Upper lobe of right lung (tissue), 1 donor: ENCODE measurements at regions not wholly inside any gene's neighbourhood (a gene's known extent, or its start where the extent isn't known, plus 50 kb on each side); places are given as distances from the start of the nearest gene placed in this dataset.
"Not testable (repeated sequence)": the region's sequence is repeated elsewhere in the genome, so short reads cannot be mapped to it uniquely, and the experiment has no call there.

Experiments
- ATAC-seq: fragments of 200-7000 bp; cut with Tn5 transposase; one replicate; pipeline ENCODE4 v1.9.1; 2020; ENCODE audit warnings: mild to moderate bottlenecking, moderate library complexity
- DNase-seq: peaks from one replicate; pipeline ENCODE4 v3.0.0-alpha.2; 2020
- H3K27ac ChIP-seq: fragments of 200-600 bp; one replicate; pipeline ENCODE4 v1.8.0; 2022
- H3K27me3 ChIP-seq: fragments of 200-600 bp; one replicate; pipeline ENCODE4 v1.8.0; 2022; ENCODE audit warnings: mild to moderate bottlenecking
- H3K36me3 ChIP-seq: fragments of 200-600 bp; one replicate; pipeline ENCODE4 v1.8.0; 2022
- H3K4me1 ChIP-seq: fragments of 200-600 bp; one replicate; pipeline ENCODE4 v1.8.0; 2022
- H3K4me3 ChIP-seq: fragments of 200-600 bp; one replicate; pipeline ENCODE4 v1.8.0; 2022; ENCODE audit warnings: mild to moderate bottlenecking
- H3K9me3 ChIP-seq: fragments of 200-600 bp; one replicate; pipeline ENCODE4 v1.8.0; 2022
- CTCF ChIP-seq: fragments of 200-600 bp; IDR thresholded peaks from one replicate; pipeline ENCODE4 v1.8.0; 2022; ENCODE audit warnings: antibody characterized with exemption
- intact Hi-C: fragments of 100-400 bp; cut with DNase I; formaldehyde crosslinking; loops from one replicate; pipeline ENCODE4 v1.11.0; 2022
- donor health status: DM: no; HTN: yes; CAD: no; lungs with severe emphysema.

DNA sequence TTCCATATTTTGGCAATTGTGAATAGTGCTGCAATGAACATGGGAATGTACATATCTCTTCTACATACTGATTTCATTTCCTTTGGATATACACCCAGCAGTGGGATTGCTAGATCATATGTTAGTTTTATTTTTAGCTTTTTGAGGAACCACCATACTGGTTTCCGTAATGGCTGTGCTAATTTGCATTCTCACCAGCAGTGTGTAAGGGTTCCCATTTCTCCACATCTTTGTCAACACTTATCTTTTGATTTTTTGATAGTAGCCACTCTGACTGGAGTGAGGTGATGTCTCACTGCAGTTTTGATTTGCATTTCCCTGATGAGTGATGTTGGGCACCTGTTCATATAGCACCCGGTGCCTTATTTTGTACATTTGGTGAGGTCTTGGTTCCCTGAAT, 519.6 kb downstream of the REEP3 start:
- Histone ChIP-seq H3K9me3 (no peaks in the 10 kb centered on the region), H3K4me1 (peaks cover 4% of the 10 kb centered on the region), H3K27ac (no peak overlapping the region), H3K4me3 (peak overlapping the region; percentile 34), H3K36me3 (no peaks in the 10 kb centered on the region), H3K27me3 (peaks cover 11% of the 10 kb centered on the region)
- intact Hi-C loops: no loop called here
- TF ChIP-seq CTCF: no peak
- ATAC-seq (peak; percentile 9), DNase-seq (no peak)

DNA sequence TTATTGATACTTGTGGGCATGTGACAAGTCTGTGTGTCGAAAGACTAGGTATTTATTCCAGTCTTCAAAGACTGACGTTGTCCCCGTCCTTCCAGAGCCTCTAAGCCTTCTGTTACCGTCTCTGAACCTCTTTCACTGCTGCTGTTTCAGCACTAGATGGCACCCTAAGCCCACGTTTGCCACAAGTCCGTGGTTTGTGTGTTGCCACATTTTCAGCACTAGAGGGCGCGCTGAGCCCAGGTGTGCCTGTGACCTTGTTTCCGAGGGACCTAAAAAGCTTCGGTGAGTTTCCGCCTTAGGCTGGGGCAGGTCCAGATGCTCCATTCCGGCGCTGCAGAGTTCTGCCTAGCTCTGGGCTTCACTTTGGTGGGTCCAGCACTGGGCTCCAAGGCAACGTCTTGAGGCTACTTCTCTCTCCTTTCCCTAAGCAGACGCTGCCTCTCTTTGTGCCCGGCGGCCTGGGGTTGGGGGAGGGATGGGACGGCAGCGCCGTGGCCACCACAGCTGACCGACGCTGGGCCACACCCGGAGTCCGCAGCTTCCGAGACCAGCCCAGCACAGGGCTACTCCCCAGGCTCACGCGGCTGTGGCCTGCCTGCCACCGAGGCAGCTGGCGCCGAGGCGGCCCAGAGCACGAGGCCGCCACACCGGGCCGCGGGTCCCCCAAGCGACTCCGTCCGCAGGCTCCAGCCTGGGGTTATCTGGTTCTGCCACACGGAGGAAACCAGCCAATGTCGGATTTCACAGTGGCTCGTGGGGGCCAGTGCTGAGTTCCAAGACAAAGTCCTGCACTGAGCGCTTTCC, 520.2 kb downstream of the REEP3 start:
- Histone ChIP-seq H3K4me3 (peak overlapping the region; percentile 34), H3K9me3 (no peaks in the 10 kb centered on the region), H3K27ac (no peak overlapping the region), H3K36me3 (no peaks in the 10 kb centered on the region), H3K4me1 (peaks cover 4% of the 10 kb centered on the region), H3K27me3 (peaks cover 11% of the 10 kb centered on the region)
- TF ChIP-seq CTCF: peak; percentile 96
- intact Hi-C loops: no loop called here
- DNase-seq (peak; percentile 84), ATAC-seq (peak; percentile 98)

- H3K27me3 ChIP-seq: peaks cover 11% of the 10 kb centered on the region
- no peak for TF ChIP-seq CTCF
- no peak for ATAC-seq
- peaks cover 4% of the 10 kb centered on the region for H3K4me1 ChIP-seq
- H3K4me3 ChIP-seq: no peak overlapping the region
- H3K27ac ChIP-seq: no peak overlapping the region
- DNase-seq: no peak
- H3K9me3 ChIP-seq: no peaks in the 10 kb centered on the region
- intact Hi-C loops: no loop called here
- H3K36me3 ChIP-seq: no peaks in the 10 kb centered on the region
Observed at GRCh38 chr10:64041989-64042490, 520.8 kb downstream of the REEP3 start.

DNA sequence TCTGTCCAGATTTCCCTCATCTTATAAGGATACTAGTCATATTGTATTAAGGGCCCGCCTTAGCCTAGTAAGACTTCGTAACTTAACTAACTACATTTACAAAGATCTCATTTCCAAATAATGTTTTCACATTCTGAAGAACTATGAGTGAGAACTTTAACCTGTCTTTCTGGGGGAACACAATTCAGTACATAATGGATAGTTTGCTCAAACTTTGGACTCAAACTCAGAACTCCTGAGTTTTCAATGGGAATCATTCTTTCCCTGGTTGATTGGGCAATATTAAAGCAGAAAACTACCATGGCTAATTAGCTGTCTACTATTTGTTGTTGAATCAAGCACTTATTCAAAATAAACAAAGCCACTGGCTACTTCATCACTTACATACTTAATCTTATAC, 522.9 kb downstream of the REEP3 start:
- Histone ChIP-seq H3K36me3 (no peaks in the 10 kb centered on the region), H3K9me3 (no peaks in the 10 kb centered on the region), H3K4me3 (no peak overlapping the region), H3K27ac (no peak overlapping the region), H3K4me1 (peaks cover 4% of the 10 kb centered on the region), H3K27me3 (peaks cover 8% of the 10 kb centered on the region)
- DNase-seq (no peak), ATAC-seq (no peak)
- no peak for TF ChIP-seq CTCF
- intact Hi-C loops: no loop called here

DNA sequence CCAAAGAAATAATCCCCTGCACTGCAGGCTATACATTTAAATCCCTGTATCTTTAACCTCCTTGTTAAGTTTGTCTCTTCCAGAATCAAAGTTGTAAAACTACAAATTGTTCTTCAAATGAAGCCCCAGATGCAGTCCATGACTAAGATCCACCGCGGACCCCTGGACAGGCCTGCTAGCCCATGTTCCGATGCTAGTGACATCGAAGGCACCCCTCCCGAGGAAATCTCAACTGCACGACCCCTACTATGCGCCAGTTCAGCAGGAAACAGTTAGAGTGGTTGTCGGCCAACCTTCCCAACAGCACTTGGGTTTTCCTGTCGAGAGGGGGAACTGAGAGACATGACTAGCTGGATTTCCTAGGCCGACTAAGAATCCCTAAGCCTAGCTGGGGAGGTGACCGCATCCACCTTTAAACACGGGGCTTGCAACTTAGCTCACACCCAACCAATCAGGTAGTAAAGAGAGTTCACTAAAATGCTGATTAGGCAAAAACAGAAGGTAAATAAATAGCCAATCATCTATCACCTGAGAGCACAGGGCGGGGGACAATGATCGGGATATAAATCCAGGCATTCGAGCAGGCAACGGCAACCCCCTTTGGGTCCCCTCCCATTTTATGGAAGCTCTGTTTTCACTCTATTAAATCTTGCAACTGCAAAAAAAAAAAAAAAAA, 523.9 kb downstream of the REEP3 start:
- H3K27ac ChIP-seq, H3K27me3 ChIP-seq, DNase-seq, intact Hi-C loops, ATAC-seq, H3K9me3 ChIP-seq, H3K4me1 ChIP-seq, H3K36me3 ChIP-seq, H3K4me3 ChIP-seq: not testable (repeated sequence)

DNA sequence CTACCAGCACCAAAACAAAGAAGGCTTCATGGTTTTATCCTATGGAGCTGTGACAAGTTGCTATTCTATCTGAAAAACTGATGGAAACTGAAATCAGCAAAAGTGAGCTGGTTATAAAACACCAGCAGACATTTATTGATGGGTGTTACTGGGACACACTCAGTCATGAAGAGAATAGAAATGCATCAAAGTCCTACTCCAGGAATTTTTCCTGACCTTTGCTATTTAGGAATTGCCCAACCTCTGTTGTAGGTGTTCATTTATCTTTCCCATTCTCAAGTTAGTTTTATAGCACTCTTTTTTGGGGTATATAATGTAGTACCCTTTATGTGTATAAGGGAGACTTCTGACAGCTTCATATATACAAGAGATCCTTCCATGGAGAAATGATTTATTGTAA, 533.2 kb downstream of the REEP3 start:
- Histone ChIP-seq H3K36me3 (no peaks in the 10 kb centered on the region), H3K27ac (no peak overlapping the region), H3K4me1 (no peaks in the 10 kb centered on the region), H3K27me3 (no peaks in the 10 kb centered on the region), H3K9me3 (no peaks in the 10 kb centered on the region), H3K4me3 (no peak overlapping the region)
- ATAC-seq (no peak), DNase-seq (no peak)
- intact Hi-C loops: no loop called here
- TF ChIP-seq CTCF: no peak
